NCI-H510A treated with DMSO at 0.1 percent for 48 hours (cell line): ENCODE measurements at regions not wholly inside any gene's neighbourhood (a gene's known extent, or its start where the extent isn't known, plus 50 kb on each side); places are given as distances from the start of the nearest gene placed in this dataset.
A peak's percentile ranks its signal among the peaks of the same experiment; 100 is the strongest.

ENCODE experiments used
- DNase-seq: peaks from one replicate; lab custom pipeline; 2025; lab: John Stamatoyannopoulos, UW

- DNase-seq, result no peak
These were observed 142.8 kb downstream of the CD8B2 start for GRCh38 chr2:106629981-106630380.

- no peak for DNase-seq
These were observed 144.1 kb downstream of the CD8B2 start for GRCh38 chr2:106631281-106631680.

- peak; percentile 77 for DNase-seq
These were observed 150.9 kb downstream of the CD8B2 start for GRCh38 chr2:106638043-106638442.

- DNase-seq, result no peak
These were observed 151.4 kb downstream of the CD8B2 start for GRCh38 chr2:106638580-106638979.

DNA sequence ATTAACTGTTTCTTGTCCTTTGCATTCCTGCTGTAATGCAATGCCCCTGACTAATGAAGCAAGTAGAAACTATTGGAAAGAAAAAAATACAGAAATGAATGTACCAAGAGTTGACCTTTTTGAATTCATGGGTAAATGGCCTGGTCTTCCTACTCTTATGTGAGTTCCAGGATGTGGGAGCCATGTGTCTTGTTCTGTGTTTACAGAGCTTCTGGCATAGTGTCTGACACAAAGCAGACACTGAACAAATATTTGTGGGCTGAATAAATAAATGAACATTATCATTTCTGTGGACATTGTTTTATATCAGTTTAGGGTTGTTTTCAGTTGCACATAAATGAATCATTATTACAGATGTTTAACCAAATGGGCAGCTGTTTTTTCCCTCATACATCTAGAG is 155.5 kb downstream of the CD8B2 start:
- DNase-seq, result no peak

DNA sequence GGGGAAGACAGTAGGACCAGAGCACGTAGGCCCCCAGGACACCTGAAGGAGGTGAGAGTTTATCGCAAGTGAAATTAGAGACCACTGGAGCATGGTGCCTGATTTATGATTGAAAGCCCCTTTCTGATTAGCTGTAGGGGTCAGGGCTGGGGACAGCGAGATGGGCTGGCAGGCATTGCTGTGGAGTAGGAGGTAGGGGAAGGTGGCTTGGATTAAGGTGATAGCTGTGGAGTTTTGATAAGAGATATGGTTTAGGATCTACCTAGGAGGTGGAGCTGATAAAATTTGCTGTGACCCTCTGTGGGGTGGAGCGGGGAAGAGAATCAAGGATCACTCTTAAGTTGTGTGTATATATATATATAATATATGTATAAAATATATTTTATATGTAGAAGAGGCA is 157.5 kb downstream of the CD8B2 start:
- no peak for DNase-seq

DNA sequence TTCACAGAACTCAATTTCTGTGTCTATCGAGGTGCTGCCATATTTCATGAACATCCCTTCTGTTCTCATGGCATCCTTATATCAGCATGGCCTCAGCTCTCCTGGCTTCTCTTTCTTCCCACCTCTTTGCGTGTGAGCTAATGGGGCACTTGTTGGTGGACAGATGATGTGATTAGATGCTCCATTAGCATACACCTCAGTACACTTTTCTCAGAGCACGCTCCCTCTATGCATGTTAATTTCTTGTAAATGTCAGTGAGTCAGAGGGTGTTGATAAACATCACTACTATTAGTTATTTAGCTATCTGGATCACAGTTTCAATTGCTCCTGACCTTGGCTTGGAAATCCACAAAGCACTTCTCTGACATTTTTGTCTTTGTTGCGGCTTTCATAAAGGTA is 159.4 kb downstream of the CD8B2 start:
- no peak for DNase-seq

- DNase-seq, result no peak
These were observed 162.1 kb downstream of the CD8B2 start for GRCh38 chr2:106649306-106649705.

- DNase-seq, result no peak
These were observed 166.3 kb downstream of the CD8B2 start for GRCh38 chr2:106653465-106653864.

GRCh38 chr2:106658616-106659015 is 171.5 kb downstream of the CD8B2 start:
- DNase-seq, result no peak

DNA sequence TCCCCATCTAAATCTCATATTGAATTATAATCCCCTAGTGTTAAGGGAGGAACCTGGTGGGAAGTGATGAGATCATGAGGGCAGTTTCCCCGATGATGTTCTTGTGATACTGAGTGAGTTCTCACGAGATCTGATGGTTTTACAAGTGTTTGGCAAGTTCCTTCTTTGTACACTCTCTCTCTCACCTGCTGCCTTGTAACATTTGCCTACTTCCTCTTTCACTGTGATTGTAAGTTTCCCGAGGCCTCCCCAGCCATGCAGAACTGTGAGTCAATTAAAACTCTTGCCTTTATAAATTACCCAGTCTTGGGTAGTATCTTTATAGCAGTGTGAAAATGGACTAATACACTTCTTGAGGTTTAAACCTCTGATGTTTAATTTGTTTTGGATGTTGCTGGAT is 177.5 kb downstream of the CD8B2 start:
- DNase-seq, result no peak

DNA sequence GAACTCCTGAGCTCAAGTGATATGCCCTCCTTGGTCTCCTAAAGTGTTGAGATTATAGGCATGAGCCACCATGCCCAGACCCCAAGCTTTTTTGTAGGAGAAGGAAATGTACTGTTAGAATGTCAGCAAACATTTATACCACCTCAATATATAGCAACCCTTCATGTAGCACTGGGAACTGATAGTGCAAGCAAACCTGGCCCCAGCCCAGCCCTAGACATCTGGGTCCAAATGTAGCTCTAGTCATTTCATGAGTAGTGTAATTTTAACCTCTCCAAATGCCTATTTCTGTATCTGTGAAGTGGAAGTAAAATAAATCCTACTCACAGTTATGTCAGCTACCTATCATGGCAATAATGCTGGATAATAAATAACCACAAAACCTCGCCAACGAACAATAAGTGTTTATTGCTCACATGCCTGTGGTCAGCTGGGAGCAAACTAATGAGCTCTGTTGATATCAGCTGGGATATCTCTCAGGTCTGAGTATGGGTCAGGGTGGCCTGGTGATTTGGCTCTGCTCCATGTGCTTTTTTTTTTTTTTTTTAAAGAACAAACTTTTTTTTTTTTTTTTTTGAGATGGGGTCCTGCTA is 180.4 kb downstream of the CD8B2 start:
- no peak for DNase-seq

DNA sequence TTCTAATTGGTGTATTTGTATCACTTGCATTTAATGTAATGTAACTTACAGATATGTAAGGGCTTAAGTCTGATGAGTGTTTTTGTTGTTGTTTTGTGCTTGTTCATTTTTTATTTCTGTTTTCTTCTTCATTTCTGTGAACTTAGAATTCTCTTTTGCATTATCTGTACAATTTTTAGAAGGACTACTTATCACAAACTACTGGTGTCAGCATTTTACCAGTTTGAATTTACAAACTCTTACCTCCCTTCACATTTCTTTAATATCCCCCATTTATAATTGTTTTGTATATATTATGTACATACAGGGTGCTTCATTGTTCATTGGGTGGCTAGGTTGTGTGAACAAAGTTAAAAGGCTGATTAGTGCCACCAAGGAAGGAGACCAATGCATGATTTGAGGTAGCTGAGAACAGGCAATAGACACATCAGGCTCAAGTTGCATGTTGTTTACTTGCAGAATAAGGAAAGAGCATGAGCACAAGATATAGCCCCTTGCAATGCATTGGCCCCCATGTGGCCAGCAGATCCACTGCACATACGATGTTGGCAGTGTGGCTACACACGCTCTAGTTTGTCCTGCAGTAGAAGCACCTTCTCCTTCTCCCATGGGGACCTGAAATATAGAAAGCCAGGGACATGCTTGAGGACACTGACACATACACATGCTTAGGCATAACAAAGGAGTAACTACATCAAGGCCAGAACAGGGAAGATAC is 198.2 kb downstream of the CD8B2 start:
- DNase-seq, result no peak

DNA sequence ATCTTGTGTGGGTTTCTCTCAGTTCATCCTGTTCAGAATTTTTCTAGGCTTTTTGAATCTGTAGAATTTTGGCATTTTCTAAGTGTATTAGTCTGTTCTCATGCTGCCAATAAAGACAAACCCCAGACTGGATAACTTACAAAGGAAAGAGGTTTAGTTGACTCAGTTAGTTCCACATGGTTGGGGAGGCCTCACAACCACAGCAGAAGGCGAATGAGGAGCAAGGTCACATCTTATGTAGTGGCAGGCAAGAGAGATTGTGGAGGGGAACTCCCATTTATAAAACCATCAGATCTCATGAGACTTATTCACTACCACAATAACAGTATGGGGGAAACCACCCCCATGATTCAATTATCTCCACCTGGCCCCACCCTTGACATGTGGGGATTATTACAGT is 199.2 kb downstream of the ST6GAL2 start:
- no peak for DNase-seq

- no peak for DNase-seq
These were observed 190.9 kb downstream of the ST6GAL2 start for GRCh38 chr2:106694964-106695470.

DNA sequence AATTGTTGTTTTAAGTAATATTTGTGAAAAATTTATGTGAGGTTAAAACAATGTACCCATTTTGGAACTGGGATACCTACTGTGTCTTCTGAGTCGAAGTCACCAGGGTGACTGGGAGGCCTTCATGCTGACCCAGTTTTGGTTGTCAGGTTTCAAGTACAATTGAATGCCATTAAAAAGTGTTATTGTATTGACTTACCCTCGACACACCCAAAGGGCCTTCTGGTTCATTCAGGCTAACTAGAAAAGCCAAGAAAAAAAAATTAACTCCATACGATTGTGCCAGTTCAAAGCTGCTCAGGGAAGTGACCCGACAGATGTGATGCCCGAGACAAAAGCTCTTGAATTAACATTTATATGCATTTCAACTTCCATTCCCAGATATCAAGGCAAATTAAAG is 190.0 kb downstream of the ST6GAL2 start:
- no peak for DNase-seq

DNA sequence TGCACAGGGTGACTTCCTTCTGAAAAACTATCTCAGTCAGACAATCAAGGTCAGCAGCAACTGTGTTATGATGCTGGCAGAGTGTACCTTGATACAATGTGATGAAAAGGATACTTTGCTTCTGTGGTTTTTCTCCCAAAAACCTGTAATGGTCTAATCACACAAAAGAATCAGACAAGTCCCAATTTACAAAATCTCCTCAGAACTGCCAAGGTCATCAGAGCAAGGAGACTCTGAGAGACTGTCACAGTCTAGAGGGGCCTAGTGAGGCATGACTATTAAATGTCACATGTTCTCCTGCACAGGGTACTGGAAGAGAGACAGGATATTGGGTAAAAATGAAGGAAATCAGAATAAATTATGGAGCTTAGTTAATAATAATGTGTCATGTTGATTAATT is 185.4 kb downstream of the ST6GAL2 start:
- DNase-seq, result no peak

DNA sequence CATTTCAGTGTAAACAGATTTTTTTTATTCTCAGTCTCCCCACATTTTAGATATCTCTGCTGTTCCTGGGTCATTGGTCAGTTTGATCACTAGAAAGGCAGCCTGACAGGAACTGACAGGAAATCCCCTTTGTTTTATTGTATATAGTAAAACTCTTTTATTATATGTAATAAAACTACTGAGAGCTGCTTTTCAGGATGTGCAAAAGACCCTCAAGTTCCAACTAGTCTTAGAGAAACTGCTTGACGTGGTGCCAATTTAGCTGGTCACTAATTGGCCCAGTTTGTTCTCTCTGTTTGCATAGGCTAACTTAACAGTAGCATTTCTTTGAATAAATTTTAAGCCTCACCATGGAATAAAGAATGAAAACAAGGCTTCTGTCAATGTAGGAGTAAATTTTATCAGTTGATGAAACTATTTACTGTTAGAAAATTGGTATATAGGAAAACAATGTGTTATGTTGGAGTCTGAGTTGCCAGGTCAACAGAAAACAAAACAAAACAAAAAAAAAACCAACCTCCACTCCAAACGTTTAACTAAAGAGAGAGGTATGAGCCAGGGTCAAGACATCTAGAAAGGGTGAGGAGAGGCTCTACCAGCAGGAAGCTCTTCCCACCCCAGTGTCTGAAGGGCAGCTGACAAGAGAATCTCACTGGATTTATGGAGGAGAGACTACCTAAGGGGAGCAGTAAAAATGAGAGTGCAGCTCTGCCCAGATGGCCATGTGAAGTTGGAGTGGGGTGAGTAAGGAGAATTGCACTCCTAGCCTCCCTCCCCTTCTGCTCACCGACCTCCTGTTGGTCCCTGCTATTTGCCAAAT is 184.6 kb downstream of the ST6GAL2 start:
- DNase-seq, result no peak

DNA sequence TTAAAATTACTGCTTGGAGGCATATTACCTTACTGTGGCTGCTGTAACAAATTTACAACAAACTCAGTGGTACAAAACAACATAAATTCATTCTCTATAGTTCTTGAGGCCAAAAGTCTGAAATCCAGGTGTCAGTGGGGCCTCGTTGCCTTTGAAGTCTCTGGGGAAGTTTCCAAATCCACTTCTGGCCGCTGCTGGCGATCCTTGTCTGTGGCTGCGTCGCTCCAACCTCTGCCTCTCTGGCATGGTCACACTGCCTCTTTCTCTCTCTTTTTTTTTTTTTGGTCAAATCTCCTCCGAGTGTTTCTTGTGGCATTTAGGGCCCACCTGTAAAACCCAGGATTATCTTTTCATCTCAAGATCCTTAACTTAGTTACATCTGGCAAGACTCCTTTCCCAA is 182.8 kb downstream of the ST6GAL2 start:
- DNase-seq, result no peak

GRCh38 chr2:106704798-106705197 is 181.2 kb downstream of the ST6GAL2 start:
- no peak for DNase-seq

DNA sequence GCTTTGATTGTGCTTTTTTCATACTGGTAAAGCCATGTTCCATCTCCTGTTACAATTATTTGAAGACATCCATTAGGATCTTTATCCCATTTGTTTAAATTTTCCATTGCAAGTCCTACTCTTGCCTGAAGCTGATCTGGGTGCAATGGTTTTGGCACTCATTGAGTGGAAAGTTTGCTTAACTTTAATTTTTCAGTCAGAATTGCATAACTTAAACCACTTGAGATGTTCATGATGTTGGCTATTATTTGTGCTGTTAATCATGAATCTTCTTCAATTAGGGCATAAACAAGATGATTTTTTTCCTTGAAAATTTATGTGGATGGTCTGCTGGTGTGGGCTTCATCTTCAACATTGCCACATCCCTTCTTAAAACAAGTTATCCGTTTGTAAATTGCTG is 180.1 kb downstream of the ST6GAL2 start:
- no peak for DNase-seq

- DNase-seq, result no peak
These were observed 179.7 kb downstream of the ST6GAL2 start for GRCh38 chr2:106706283-106706682.

GRCh38 chr2:106708209-106708608 is 177.8 kb downstream of the ST6GAL2 start:
- DNase-seq, result no peak
